ENCODE measurements at regions not wholly inside any gene's neighbourhood (a gene's known extent, or its start where the extent isn't known, plus 50 kb on each side); places are given as distances from the start of the nearest gene placed in this dataset.

GRCh38 chr2:129653246-129653645 is 326.2 kb upstream of the RAB6C start:
- no peak for TF ChIP-seq CTCF (optimal IDR thresholded peaks at IDR 0.05 in 1 of 3, IDR thresholded peaks at IDR 0.05 in 1 of 3, conservative IDR thresholded peaks at IDR 0.05 in 1 of 3; ENCODE audit: extremely low read depth in 1 of 3, insufficient read depth in 2 of 3, low read length in 3 of 3)
- TF ChIP-seq EZH2 (IDR thresholded peaks at IDR 0.05; ENCODE audit: low read length): no peak
